ENCODE measurements at regions not wholly inside any gene's neighbourhood (a gene's known extent, or its start where the extent isn't known, plus 50 kb on each side); places are given as distances from the start of the nearest gene placed in this dataset.
"Not testable (repeated sequence)": the region's sequence is repeated elsewhere in the genome, so short reads cannot be mapped to it uniquely, and the experiment has no call there.

DNA sequence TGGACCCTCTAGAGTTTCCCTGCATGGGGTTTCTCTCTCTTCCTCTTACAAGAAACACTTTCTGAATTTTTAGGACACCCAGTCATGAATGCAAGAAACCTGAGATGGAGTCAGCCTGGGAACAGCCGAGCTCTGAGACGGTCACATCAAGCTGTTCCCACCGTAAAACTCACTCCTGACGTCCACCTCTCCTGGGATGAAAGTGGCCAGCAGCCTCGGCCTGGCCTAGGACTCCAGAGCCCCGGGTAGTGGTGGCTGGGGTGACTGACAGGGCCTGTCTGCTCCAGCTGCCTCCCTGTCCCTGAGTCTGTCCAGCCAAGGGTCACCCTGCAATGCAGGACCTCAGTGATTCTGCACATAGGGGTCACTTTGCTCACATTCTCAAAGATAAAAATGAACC, 217.8 kb downstream of the SHOX start:
- no peak for DNase-seq (ENCODE audit: low read depth)
- TF ChIP-seq, protein P1, sequence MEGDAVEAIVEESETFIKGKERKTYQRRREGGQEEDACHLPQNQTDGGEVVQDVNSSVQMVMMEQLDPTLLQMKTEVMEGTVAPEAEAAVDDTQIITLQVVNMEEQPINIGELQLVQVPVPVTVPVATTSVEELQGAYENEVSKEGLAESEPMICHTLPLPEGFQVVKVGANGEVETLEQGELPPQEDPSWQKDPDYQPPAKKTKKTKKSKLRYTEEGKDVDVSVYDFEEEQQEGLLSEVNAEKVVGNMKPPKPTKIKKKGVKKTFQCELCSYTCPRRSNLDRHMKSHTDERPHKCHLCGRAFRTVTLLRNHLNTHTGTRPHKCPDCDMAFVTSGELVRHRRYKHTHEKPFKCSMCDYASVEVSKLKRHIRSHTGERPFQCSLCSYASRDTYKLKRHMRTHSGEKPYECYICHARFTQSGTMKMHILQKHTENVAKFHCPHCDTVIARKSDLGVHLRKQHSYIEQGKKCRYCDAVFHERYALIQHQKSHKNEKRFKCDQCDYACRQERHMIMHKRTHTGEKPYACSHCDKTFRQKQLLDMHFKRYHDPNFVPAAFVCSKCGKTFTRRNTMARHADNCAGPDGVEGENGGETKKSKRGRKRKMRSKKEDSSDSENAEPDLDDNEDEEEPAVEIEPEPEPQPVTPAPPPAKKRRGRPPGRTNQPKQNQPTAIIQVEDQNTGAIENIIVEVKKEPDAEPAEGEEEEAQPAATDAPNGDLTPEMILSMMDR (conservative IDR thresholded peaks at IDR 0.05; ENCODE audit: low read length): no peak
- H3K4me3 ChIP-seq (ENCODE audit: low read length): no peak overlapping the region

DNA sequence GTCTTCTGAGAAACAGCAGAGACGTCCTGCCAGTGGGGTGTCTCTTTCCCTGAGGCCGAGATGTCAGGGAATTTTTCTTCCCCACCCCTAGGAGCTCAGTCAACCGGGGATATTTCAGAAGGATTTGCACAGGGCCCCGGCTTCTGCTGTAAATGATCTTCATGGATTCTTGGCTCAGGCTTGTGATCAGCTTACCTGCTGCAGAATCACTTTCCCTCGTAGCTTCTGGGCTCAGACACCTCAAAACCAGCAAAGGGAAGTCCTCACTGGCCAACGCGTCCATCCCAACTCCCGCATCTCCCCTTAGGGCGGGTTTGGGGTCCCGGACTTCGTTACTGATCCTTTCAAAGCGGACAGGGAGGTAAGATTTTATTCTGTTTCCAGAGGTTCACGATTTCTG, 212.7 kb downstream of the SHOX start:
- no peak overlapping the region for H3K4me3 ChIP-seq (ENCODE audit: low read length)
- TF ChIP-seq, protein P1 (conservative IDR thresholded peaks at IDR 0.05; ENCODE audit: low read length): no peak
- no peak for DNase-seq (ENCODE audit: low read depth)

DNA sequence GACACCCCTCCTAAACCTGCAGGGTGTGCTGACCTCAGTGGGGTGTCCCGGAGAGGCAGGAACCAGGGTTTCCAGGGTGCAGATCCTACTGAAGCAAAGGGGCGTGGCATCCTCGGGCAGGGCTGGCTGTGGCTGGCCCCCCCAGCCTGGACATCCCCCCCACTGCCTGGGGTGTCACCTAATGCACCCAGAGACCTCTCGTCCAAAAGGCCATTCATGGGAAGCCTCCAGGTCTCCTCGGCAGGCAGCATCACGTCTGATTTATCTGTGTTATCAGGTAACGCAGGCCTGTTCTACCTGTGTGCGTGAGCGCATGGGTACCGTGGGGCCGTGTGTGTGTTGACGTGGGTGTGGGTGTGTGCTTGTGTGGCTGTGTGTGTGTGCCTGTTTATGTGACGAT, 210.0 kb downstream of the SHOX start:
- TF ChIP-seq, protein P1 (conservative IDR thresholded peaks at IDR 0.05; ENCODE audit: low read length): no peak
- DNase-seq (ENCODE audit: low read depth): no peak
- no peak overlapping the region for H3K4me3 ChIP-seq (ENCODE audit: low read length)

- DNase-seq (ENCODE audit: low read depth): not testable (repeated sequence)
These were observed 208.1 kb downstream of the SHOX start for GRCh38 chrX:838666-839065.

GRCh38 chrX:835857-836256, 205.3 kb downstream of the SHOX start:
- not testable (repeated sequence) for DNase-seq (ENCODE audit: low read depth); H3K4me3 ChIP-seq (ENCODE audit: low read length)

More at GRCh38 chrX:838666-839065, 208.1 kb downstream of the SHOX start:
- not testable (repeated sequence) for H3K4me3 ChIP-seq (ENCODE audit: low read length)

GRCh38 chrX:830532-830931, 199.9 kb downstream of the SHOX start:
- H3K4me3 ChIP-seq (ENCODE audit: low read length): no peak overlapping the region
- no peak for DNase-seq (ENCODE audit: low read depth)
- TF ChIP-seq, protein P1 (conservative IDR thresholded peaks at IDR 0.05; ENCODE audit: low read length): no peak

GRCh38 chrX:829145-829544, 198.6 kb downstream of the SHOX start:
- TF ChIP-seq, protein P1 (conservative IDR thresholded peaks at IDR 0.05; ENCODE audit: low read length): no peak
- H3K4me3 ChIP-seq (ENCODE audit: low read length): no peak overlapping the region
- DNase-seq (ENCODE audit: low read depth): no peak

DNA sequence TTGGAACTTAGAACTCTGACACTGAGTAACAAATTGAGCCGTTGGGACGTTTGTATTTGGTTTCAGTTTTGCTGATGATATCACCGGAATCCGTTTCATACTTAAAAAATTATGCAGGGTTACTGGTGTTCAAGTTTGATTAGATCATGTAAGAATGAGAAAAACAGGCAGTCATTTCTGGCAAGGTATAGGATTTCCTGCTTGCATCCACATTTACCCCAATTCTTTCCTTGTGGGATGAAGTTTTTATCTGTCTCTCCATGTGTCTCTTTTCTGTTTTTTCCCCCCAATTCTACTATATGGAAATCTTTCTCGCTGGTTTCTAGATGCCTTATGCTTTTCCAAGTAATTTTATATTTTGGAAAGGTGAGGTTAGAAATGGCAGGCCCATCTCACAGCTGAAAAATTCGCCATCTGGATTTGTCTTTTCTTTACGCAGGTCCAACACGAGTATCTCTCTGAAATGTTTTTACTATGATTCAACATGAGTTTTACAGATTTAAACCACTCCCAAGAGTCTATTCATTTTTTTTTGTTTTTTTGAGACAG, 197.9 kb downstream of the SHOX start:
- DNase-seq (ENCODE audit: low read depth): peak; percentile 56
- TF ChIP-seq, protein P1 (conservative IDR thresholded peaks at IDR 0.05; ENCODE audit: low read length): no peak
- no peak overlapping the region for H3K4me3 ChIP-seq (ENCODE audit: low read length)
